Thoracic aorta (tissue), 2 donors: ENCODE measurements at regions not wholly inside any gene's neighbourhood (a gene's known extent, or its start where the extent isn't known, plus 50 kb on each side); places are given as distances from the start of the nearest gene placed in this dataset.

Experiments used
- ATAC-seq: fragments of 150-250 bp; one replicate; pipeline ENCODE4 v1.8.0; 2017; ENCODE audit warnings: low read depth; ENCODE audit not compliant: insufficient number of reproducible peaks, low FRiP score
- DNase-seq: peaks from one replicate; pipeline ENCODE4 v3.0.0-alpha.2; 2020; ENCODE audit warnings: low spot score
- H3K27ac ChIP-seq, 2 donors: fragments of 200-600 bp; sonication (generic); 1 replicate in 1 of 2; 2 replicates in 1 of 2; pipeline ENCODE4 v1.5.1; 2016; ENCODE audit warnings: mild to moderate bottlenecking in 2 of 2, moderate library complexity in 2 of 2
- H3K27me3 ChIP-seq: fragments of 200-600 bp; sonication (generic); replicated peaks from 2 replicates; pipeline ENCODE4 v1.6.0; 2016; ENCODE audit warnings: mild to moderate bottlenecking; ENCODE audit not compliant: insufficient read depth
- H3K36me3 ChIP-seq: fragments of 200-600 bp; sonication (generic); one replicate; pipeline ENCODE4 v1.5.1; 2016
- H3K4me1 ChIP-seq, 2 donors: fragments of 200-600 bp; sonication (generic); 1 replicate in 1 of 2; 2 replicates in 1 of 2; pipeline versions ENCODE4 v1.5.1 to v1.6.0; 2016; ENCODE audit warnings: low read depth in 2 of 2, mild to moderate bottlenecking in 1 of 2; ENCODE audit not compliant: control insufficient read depth in 1 of 2
- H3K4me3 ChIP-seq: fragments of 200-600 bp; sonication (generic); 2 replicates; pipeline ENCODE4 v1.5.1; 2016; ENCODE audit warnings: mild to moderate bottlenecking
- H3K9me3 ChIP-seq: fragments of 200-600 bp; sonication (generic); 2 replicates; pipeline ENCODE4 v1.5.1; 2016
- CTCF ChIP-seq: fragments of 200-600 bp; sonication (generic); IDR thresholded peaks from one replicate; pipeline ENCODE4 v1.5.1; 2019; ENCODE audit warnings: antibody characterized with exemption

GRCh38 chr5:5954275-5954598, 424.1 kb downstream of the MED10 start:
- H3K4me3 ChIP-seq, result no peak overlapping the region
- H3K27me3 ChIP-seq, result no peaks in the 10 kb centered on the region
- DNase-seq (no peak), ATAC-seq (no peak)
- no peaks in the 10 kb centered on the region for H3K9me3 ChIP-seq
- no peaks in the 10 kb centered on the region for H3K4me1 ChIP-seq
- H3K36me3 ChIP-seq, result no peaks in the 10 kb centered on the region
- TF ChIP-seq CTCF, result no peak
- H3K27ac ChIP-seq, result no peak overlapping the region

- Histone ChIP-seq H3K4me3 (no peak overlapping the region), H3K4me1 (no peaks in the 10 kb centered on the region), H3K27me3 (no peaks in the 10 kb centered on the region), H3K9me3 (no peaks in the 10 kb centered on the region), H3K36me3 (no peaks in the 10 kb centered on the region), H3K27ac (no peak overlapping the region)
- no peak for DNase-seq
- TF ChIP-seq CTCF, result no peak
- no peak for ATAC-seq
These were observed 424.6 kb downstream of the MED10 start for GRCh38 chr5:5953584-5954274.

GRCh38 chr5:5951953-5952352, 426.4 kb downstream of the MED10 start:
- Histone ChIP-seq H3K9me3 (no peaks in the 10 kb centered on the region), H3K4me1 (no peaks in the 10 kb centered on the region), H3K27me3 (no peaks in the 10 kb centered on the region), H3K4me3 (no peak overlapping the region), H3K36me3 (no peaks in the 10 kb centered on the region), H3K27ac (no peak overlapping the region)
- no peak for TF ChIP-seq CTCF
- ATAC-seq (no peak), DNase-seq (no peak)

GRCh38 chr5:5950658-5951057, 427.7 kb downstream of the MED10 start:
- no peak for TF ChIP-seq CTCF

GRCh38 chr5:5941486-5941885, 436.9 kb downstream of the MED10 start:
- Histone ChIP-seq H3K27me3 (no peaks in the 10 kb centered on the region), H3K4me3 (no peak overlapping the region), H3K27ac (no peak overlapping the region), H3K9me3 (no peaks in the 10 kb centered on the region), H3K36me3 (no peaks in the 10 kb centered on the region), H3K4me1 (no peaks in the 10 kb centered on the region)
- ATAC-seq (no peak), DNase-seq (no peak)
- TF ChIP-seq CTCF, result no peak

More at GRCh38 chr5:5950658-5951057, 427.7 kb downstream of the MED10 start:
- Histone ChIP-seq H3K4me3 (no peak overlapping the region), H3K4me1 (no peaks in the 10 kb centered on the region), H3K36me3 (no peaks in the 10 kb centered on the region), H3K27me3 (no peaks in the 10 kb centered on the region), H3K27ac (no peak overlapping the region), H3K9me3 (no peaks in the 10 kb centered on the region)
- DNase-seq (no peak), ATAC-seq (no peak)
